ENCODE measurements at regions not wholly inside any gene's neighbourhood (a gene's known extent, or its start where the extent isn't known, plus 50 kb on each side); places are given as distances from the start of the nearest gene placed in this dataset.
"Not testable (repeated sequence)": the region's sequence is repeated elsewhere in the genome, so short reads cannot be mapped to it uniquely, and the experiment has no call there.

DNA sequence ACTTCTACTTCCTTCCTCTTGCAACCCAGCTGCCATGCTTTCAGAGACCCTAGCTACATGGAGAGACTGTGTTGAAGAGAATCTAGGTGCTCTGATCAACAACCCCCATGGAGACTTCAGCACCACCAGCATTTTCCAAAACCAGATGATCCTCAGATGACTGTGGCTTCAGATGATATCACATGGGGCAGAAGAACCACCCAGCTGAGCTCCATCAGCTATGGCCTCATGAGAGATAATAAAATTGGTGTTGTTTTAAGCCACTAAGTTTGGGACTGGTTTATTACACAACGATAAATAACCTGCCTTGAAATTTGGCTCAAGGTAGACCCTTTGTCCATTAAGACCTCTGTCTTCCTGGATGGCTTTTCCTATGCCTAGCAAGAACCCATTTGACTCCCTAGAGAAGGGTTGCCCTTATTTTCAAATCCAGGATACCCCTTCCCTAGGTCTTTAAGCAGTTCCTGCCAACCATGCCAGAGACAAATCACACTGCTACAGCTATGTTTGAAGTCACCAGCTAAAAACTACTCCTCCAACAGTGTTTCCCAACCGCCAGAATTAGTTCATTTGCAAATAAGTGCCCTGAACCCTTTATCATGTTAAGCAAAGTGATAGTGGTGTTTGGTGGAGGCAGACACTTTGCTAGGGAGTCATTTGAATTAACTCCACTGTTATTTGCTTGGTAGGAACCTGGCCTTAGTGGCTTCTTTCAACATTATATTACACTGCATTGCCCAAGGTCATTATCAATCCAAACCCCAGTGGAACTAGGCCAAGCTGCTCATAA lies 136.9 kb upstream of the PALS2 start:
- no peak for DNase-seq (ENCODE audit: low read depth)

- DNase-seq (ENCODE audit: low read depth): no peak
These were observed 135.0 kb upstream of the PALS2 start for GRCh38 chr7:24438232-24438631.

DNA sequence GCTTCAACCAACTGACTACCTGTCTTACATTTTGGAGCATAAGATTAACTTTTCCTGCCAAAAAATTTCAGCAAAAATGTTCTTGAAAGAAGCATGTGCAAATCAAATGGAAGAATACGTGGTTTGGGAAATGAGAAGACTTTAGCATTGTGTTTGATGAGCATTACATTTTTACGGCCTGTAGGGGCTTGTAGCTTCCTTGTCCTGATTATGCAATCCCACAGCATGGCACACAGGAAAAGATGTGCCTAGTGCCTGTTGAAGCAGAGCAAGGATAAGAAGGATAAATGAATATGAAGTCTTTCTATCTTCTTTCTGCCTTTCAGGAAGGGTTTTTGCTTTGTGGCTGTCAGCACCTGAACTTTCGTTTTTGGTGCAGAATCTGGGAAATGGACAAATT lies 134.1 kb upstream of the PALS2 start:
- DNase-seq (ENCODE audit: low read depth): not testable (repeated sequence)

DNA sequence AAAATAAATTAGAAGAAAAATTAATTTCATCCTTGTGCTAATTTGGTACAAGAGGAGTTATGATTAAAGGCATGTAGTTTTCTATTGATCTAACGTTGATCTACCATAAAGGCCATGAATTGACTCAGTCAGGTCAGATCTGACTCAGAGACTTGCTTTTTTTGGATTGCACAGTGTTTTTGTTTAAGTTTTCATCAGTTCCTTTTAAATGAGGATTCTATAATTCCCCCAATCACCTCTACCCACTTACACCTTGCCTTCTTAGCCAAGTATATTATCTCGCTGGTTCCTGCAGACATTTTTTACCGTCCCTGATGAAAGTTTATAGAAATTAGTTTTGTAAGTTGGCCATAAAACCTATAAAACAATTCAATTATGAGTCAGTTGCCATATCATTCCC lies 132.4 kb upstream of the PALS2 start:
- DNase-seq (ENCODE audit: low read depth): no peak

DNA sequence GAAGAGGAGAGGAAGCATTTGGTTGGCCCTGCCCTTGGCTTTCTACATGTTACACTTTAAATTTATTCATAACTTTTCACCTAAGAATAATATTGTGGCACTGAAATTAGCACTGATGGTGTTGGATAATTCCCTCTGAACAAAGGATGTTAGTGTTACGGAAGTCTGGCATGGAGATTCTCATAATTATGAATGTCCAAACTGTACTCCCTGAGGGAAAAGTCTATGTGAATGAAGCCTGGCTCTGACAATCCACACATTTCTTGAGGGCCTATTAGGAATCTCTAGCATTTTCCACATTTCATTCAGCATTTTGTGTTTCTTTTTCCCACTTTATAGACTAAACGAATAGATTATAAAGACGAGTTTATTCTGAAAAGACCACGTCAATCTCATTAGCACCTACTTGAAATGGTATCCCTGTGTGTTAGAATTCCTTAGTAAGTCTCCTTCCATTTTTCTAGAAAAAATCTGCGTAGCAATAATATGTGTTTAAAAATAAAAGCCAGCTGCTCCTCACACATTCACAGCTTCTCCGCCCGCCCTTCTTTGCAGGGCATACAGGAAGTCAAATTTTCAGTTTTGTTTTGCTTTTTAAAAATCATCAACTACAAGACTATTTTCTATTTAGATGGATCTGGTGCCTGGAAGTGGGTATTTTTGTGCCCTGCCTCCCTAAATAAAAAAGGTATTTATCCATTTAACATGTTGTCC lies 131.8 kb upstream of the PALS2 start:
- no peak for DNase-seq (ENCODE audit: low read depth)

GRCh38 chr7:24442170-24442777 lies 131.0 kb upstream of the PALS2 start:
- DNase-seq (ENCODE audit: low read depth): no peak

- DNase-seq (ENCODE audit: low read depth): no peak
These were observed 128.4 kb upstream of the PALS2 start for GRCh38 chr7:24444666-24445440.

GRCh38 chr7:24448038-24448437 lies 125.2 kb upstream of the PALS2 start:
- DNase-seq (ENCODE audit: low read depth): no peak

DNA sequence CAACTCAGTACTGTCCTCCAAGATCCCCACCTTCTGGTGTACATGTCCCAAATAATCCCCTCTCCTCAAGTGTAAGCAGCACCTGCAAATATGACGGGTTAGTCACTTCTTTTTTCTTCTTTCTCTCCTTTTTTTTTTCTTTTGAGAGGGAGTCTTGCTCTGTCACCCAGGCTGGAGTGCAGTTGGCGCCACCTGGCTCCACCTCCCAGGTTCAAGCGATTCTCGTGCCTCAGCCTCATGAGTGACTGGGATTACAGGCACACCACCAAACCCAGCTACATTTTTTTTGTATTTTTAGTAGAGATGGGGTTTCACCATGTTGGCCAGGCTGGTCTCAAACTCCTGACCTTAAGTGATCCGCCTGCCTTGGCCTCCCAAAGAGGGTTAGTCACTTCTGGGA lies 123.8 kb upstream of the PALS2 start:
- not testable (repeated sequence) for DNase-seq (ENCODE audit: low read depth)

GRCh38 chr7:24455813-24456525 lies 117.3 kb upstream of the PALS2 start:
- no peak for DNase-seq (ENCODE audit: low read depth)

GRCh38 chr7:24456526-24457218 lies 116.6 kb upstream of the PALS2 start:
- DNase-seq (ENCODE audit: low read depth): no peak

GRCh38 chr7:24457219-24457558 lies 116.1 kb upstream of the PALS2 start:
- no peak for DNase-seq (ENCODE audit: low read depth)

DNA sequence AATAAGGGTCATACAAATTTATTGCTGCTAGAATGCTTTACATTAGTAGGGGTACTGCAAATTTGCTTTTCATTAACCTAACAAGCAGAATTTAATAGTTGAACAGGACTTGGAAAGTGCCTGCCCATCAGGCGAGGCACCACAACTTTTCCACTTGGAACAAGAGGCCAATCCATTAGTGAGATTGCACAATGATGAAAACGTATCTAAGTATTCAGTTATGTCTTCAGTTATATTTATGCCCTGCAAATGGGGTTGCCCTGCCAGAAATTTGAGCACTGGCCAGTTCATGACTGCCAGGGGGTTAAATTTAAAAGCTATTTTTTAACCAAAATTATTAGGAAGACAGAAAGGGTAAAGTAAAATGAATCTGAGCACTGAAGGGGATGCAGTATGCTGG lies 111.1 kb upstream of the PALS2 start:
- no peak for DNase-seq (ENCODE audit: low read depth)

GRCh38 chr7:24462984-24463383 lies 110.3 kb upstream of the PALS2 start:
- DNase-seq (ENCODE audit: low read depth): no peak

DNA sequence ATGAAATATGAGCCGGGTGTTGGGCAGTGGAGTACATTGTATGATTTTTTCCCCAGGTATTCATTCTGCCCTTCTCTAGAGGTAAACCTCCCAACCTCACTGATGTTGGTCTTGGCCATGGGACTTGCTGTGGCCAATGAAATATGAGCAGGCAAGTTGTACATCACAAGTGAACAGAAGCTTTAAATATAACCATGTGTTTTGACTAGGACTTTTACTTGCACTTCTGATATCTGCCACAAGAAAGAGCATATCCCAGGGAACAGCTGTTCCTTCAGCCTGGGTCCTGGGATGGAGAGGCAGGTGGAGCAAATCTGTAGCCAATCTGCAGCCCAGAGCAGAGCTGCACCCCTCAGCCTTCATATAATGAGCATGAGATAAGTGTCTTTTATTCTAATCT lies 109.8 kb upstream of the PALS2 start:
- no peak for DNase-seq (ENCODE audit: low read depth)

GRCh38 chr7:24464861-24465260 lies 108.4 kb upstream of the PALS2 start:
- DNase-seq (ENCODE audit: low read depth): no peak

DNA sequence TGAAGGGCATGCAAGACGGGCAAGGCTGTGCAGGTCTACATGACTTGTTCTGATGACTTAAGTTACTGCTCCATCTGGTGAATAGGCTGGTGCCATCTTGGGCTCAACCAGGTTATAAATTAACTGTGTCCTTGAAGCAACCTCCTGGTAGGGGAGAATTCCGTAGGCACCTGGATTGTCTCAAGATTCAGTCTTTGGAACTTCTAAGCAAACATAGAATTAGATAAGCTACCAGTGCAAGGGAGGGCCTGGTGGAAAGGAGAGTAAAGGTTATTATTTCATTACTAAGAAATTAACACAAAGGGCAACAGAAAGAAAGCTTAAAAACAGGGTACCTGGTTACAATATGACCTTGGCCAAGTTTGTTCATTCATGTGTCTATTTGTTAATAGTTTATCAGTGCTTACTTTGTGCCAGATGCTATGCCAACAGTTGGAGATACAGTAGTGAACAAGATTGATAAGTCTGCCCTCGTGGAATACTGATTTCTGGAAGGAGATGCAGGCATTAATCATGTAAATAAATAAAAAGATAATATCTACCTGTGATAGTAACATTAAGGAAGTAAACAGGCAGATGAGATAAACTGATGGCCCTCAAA lies 107.0 kb upstream of the PALS2 start:
- DNase-seq (ENCODE audit: low read depth): no peak

DNA sequence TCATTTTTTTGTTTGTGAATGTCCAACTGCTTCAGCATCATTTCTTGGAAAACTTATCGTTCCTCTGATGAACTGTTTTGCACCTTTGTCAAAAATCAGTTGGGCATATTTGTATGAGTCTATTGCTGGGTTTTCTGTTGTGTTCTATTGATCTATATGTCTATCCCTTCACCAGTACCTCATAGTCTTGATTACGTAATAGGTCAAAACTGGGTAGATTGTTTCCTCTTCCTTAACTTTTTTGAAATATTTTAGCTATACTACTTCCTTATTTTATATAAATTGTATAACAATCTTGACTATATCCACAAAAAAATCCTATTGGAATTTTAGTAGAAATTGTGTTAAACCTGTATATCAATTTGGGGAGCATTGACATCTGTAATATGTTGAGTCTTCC lies 104.1 kb upstream of the PALS2 start:
- no peak for DNase-seq (ENCODE audit: low read depth)

- DNase-seq (ENCODE audit: low read depth): no peak
These were observed 101.2 kb upstream of the PALS2 start for GRCh38 chr7:24472093-24472492.

DNA sequence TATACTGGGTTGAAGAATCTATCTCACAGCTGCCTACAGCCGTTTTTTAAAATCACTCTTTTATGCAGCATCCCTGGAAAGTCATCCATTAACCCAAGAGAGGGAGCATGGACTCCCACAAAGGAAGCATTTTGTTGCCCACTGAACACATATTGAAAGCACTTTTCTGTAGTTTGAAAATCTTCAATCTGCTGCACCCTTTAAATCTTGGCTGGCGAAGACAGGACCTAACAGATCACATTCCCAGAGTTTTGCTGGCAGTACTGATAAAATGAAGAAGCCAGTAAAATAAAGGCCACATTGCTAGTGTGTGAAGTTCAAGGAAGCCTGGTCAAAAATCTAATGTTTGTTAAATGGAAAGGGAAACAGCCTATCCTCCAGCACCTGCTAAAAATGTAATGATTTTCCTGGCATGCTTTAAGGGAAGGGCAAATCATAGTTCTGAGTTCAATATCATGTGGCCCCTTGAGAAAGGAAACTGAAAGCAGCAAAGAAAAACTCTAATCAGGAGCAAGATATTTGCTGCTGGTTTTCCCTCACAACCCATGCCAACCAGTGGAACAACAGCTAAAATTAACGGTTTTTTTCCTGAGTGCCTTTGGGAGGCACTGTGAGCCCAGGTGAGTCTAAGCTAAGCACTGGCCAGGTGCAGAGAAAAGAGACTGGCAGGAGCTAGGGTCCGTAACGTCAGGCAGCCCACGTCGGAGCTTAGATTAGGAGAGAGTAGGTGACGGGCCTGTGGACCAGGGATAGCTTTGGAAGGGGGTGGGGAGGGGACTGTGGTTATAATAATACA lies 97.9 kb upstream of the PALS2 start:
- DNase-seq (ENCODE audit: low read depth): no peak

All from stromal cell of bone marrow (primary cell).